DMS153 treated with DMSO at 0.1 percent for 48 hours (cell line): ENCODE measurements at regions not wholly inside any gene's neighbourhood (a gene's known extent, or its start where the extent isn't known, plus 50 kb on each side); places are given as distances from the start of the nearest gene placed in this dataset.
A peak's percentile ranks its signal among the peaks of the same experiment; 100 is the strongest.

ENCODE experiments used
- DNase-seq: peaks from one replicate; lab custom pipeline; 2025; ENCODE audit not compliant: unreplicated experiment; lab: John Stamatoyannopoulos, UW

DNA sequence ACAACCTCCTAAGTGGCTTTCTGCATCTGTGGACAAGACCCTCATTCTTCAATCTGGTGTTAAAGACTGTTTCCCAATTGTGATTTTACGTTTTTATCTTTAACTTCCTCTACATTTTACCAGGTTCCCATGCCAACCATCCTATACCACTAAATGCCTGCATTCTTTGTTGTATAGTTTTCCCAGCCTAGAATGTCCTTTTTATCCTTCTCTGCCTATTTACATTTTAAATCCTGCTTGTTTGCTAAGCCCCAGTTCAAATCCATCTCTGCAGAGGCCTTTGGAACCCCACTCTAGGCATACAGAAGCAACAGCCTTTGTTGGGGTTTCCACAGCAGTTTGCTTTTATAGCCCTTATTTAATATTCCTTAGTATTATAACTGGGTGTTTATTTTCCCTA is 325.1 kb upstream of the DDHD1 start:
- no peak for DNase-seq

DNA sequence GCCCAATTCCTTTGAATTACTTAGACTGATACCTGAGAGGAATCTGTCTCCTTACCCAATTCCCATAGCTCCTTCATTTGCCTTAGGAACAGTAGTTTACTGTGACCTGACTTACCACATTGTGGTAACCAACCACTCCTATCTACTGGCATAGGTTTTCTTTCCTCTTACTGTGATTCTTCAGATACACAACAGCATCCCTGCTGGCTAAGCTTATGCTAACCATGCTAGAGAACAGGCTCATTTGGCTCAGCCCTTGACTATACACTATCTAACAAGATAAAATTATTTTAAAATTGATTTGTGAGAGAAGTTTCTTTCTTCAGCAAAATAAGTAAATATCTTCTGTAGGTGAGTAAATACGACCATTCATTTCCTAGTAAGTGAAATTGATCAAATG is 320.4 kb upstream of the DDHD1 start:
- DNase-seq, result no peak

DNA sequence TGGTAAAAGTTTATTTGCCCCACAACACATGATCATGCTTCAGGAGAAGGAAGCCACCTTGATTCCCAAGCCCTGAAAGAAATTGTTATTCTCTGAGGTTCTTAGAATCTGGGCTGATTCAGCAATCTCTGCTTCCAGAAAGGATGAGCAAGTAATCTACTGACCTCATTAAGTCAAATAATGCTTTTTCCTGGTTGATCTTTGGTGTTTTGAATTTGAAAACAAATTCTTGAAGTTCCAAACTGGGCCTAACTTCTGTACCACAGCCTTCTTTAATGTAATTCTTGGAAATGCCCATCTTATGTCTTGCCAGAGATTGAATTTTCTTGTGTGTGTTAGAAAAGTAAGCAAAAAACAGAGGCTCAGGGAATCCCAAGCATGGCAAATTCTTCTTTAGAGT is 319.2 kb upstream of the DDHD1 start:
- DNase-seq, result no peak

DNA sequence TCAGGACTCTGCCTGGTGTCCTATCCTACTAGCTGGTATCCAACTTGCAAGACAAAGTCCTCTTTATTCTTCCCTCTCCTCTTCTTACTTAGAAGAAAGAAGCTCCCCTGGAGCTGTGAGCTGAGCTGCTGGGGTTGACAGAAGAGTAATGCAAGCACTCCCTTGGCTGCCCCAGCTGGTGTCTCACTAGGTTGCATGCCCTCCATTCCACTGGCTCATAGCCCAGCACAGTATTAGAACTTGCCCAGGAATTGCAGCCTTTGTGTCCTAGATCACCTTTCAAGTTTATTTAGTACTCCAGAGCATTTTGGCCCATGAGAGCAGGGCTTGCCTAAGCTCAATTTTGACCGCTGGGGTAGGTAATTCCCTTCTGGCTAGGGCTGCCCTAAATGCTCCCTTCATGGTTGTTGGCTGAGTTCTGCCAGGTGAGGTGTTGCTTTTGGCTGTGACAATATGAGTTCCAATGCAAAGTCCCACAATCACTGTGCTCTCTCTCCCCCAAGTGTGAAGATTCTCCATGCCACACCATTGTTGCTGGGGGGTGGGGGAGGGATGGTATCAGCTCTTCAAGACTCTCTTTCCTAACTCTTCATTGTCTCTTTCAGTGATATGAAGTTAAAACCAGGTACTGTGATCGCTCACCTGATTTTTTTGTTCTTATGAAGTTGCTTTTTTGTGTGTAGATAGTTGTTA is 317.4 kb upstream of the DDHD1 start:
- no peak for DNase-seq

- no peak for DNase-seq
Measured at GRCh38 chr14:53468876-53469275, 315.8 kb upstream of the DDHD1 start.

GRCh38 chr14:53464376-53464775 is 311.3 kb upstream of the DDHD1 start:
- no peak for DNase-seq

DNA sequence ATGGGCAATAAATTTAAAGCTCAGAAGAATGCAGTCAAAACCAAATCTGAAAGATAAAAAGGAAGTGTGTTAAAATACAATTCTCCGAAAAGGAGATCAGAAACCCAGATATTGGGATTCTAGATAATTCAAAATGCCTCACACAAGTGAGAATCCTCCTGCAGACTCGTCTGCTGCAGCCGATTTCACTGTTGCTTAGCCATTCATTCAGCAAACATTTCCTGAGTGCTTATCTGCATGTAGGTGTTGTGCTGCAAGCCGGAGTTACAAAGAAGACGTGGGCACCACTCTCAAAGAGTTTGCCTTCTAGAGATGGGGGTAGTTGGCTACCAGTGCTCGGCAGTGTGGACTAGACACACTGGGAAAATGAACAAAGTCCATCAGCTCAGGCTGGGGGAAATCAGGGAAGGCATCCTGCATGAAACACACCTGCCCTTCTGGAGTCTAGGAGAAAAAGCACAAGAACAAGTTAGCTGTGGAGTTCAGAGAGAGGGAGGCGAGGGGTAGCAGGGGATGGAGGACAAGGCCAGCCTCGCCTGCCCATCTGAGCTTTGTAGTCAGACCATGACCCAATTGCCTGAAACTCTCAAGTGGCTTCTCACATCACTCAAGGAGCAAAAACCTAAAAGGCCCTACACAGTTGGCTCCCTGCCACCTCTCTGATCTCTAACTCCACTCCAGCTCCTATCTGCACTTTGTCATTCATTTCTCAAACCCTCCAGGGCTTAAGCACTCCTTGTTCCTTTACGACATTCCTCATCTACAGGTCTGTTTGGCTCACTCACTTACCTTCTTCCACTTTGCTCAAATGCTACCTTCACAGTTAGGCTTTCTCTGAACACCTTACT is 310.0 kb upstream of the DDHD1 start:
- DNase-seq, result no peak

- DNase-seq, result no peak
Measured at GRCh38 chr14:53461858-53462257, 308.7 kb upstream of the DDHD1 start.

GRCh38 chr14:53460544-53460943 is 307.4 kb upstream of the DDHD1 start:
- no peak for DNase-seq

DNA sequence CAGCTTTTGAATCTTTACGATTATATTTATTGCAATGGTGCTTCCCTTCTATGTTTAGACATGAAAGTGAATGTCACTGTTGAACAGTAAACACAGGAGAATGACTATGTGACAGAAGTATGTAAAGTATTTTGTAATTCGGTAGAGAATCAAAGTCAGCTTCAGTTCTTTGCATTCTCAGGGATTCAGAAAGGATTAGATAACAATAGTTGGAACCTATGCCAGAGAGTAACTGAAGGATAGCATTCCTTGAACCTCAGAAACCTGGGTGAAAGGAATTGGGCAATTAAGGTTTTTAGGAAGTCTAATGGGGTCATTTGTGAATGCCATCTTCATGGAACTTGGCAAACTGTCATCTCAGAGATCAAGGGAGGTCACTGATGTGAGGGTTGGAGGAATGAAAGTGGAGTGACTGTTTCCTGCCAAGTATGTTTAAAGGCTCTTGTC is 305.3 kb upstream of the DDHD1 start:
- DNase-seq, result no peak

DNA sequence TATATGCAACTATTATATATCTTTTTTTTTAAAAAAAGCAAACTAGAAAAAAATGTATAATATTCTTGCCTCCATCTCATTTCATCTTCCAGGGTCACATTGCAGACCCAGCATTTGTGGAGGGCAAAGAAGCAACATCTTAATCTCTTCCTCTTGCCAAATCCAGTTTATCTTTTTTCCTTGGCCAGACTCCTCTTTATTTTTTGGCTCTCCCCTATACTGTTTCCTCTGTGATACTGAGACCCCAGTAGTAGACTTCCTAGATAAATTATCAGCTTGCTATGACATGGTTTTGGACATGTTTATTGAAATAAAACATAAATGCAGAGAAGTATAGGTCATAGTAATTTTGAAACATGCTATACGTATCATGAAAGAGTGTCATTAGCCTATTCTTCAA is 303.8 kb upstream of the DDHD1 start:
- no peak for DNase-seq

GRCh38 chr14:53452005-53452673 is 299.0 kb upstream of the DDHD1 start:
- no peak for DNase-seq

GRCh38 chr14:53450871-53451270 is 297.7 kb upstream of the DDHD1 start:
- DNase-seq, result peak; percentile 17

DNA sequence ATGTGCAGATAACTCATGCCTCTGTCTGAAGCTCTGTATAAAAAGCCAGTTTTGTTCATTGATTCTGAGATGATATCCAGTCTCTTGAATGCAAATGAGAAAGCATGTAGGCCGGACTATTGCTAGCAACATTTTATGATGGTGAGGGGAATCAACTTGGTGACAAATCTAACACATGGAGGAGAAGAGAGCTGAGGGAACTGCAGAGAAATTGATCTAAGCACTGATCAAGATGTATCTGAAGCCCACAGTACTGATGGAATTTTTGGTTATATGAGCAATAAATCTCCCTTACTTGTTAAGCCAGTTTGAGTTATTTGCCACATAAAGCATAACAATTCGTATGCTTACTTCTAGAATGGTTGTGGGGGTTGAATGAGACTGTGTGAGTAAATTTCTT is 295.6 kb upstream of the DDHD1 start:
- DNase-seq, result no peak

DNA sequence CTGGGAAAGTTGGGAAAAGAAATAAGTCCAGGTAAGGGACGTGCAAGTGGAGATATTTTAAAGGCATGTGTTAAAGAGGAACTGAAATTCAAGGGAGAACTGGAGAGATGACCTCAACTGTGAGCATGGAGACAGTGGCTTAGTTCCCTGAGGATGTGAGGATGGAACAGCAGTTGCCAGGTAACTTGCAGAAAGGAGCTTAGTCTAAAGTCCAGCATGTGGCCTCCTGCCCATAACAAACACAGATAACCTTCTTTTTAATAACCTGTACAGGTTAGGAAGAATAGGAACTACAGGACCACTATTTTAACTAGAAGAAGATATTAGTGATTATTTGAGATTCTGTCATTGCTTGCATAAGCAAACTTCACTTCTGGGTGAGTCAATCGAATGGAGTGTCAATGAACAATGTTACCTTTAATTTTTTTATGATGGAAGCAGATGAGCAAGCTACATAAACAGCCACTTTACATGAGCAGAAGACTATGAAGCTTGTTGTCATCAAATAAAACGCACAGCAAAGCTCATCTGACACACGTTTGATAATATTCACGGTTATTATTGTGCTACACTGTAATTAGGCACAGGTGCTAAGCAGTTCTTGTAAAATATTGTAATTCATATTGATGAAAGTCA is 291.7 kb upstream of the DDHD1 start:
- no peak for DNase-seq

DNA sequence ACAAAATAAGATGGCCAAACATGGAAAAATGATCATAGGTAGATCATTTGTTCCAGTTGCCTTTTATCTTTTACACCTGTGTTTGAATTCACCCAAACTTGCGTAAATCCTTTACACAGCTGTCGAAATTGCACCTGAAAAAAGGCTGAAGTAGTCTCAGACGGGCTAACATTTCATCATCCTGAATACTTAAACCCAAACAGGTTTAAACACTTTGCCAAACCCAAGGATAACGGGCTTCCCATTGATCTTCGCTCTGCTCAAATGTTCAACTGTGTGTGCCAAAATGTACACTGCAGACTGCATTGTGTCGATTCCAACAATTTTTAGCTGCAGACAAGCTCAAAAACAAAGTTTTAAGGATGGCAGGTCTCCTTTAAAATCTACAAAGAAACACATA is 288.7 kb upstream of the DDHD1 start:
- DNase-seq, result no peak

DNA sequence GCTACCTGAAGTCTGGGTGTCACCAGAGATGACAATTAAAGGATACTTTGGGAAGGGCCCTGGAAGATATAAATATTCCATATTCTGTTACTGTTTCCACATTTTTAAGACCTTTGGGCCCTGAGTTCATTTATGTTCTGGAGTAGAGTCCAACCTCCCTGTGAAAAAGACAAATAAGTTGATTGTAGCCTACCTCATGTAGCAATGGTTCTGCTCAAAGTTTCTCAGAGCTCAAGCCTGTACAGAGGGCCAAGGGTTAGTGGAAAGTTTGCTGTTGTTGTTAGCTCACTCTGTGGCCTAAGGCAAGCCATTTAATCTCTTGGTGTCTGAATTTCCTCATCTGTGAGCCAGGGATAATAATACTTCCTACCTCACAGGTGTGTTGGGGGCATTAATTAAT is 284.7 kb upstream of the DDHD1 start:
- DNase-seq, result no peak

DNA sequence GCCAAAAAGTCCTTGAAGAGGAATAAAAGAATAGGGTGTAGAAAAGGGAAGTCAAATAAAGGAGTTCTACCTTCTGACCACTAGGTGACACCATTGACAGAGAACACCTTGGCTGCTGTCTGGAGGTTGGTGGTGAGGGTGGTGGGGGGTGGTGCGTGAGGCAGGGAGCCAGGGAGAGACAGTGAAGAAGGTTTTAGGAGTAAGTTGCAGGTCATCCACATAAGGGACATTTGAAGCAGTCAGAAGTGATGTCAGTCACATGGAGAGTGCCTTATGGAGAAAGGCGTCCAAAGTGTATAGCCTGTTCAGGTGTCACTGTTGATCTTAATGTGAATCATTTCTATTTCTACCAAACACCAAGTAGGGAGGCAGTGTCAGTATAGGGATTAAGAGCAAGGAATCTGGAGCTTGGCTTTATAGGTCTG is 279.3 kb upstream of the DDHD1 start:
- DNase-seq, result no peak

- no peak for DNase-seq
Measured at GRCh38 chr14:53430870-53431269, 277.7 kb upstream of the DDHD1 start.

GRCh38 chr14:53412819-53413675 is 259.9 kb upstream of the DDHD1 start:
- no peak for DNase-seq

- DNase-seq, result no peak
Measured at GRCh38 chr14:53411125-53411524, 258.0 kb upstream of the DDHD1 start.
